Chondrocyte (in vitro differentiated cells): ENCODE measurements at regions not wholly inside any gene's neighbourhood (a gene's known extent, or its start where the extent isn't known, plus 50 kb on each side); places are given as distances from the start of the nearest gene placed in this dataset.

Source experiments
- DNase-seq: peaks from one replicate; pipeline ENCODE4 v3.0.0; 2021; ENCODE audit warnings: mixed read lengths, low spot score
- H3K27ac Mint-ChIP-seq: one replicate; pipeline ENCODE4 v1.8.0; 2021; ENCODE audit warnings: mild to moderate bottlenecking, moderate library complexity, mixed read lengths; ENCODE audit not compliant: unreplicated experiment
- H3K27me3 Mint-ChIP-seq: 2 replicates; pipeline ENCODE4 v1.8.0; 2021; ENCODE audit warnings: low read depth, mixed read lengths
- H3K36me3 Mint-ChIP-seq: 2 replicates; pipeline ENCODE4 v1.8.0; 2021; ENCODE audit warnings: low read depth, mixed read lengths
- H3K4me1 Mint-ChIP-seq: 2 replicates; pipeline ENCODE4 v1.8.0; 2021; ENCODE audit warnings: low read depth, mild to moderate bottlenecking, mixed read lengths
- H3K4me3 Mint-ChIP-seq: one replicate; pipeline ENCODE4 v1.8.0; 2021; ENCODE audit warnings: mild to moderate bottlenecking, moderate library complexity, mixed read lengths; ENCODE audit not compliant: unreplicated experiment
- H3K9me3 Mint-ChIP-seq: 2 replicates; pipeline ENCODE4 v1.8.0; 2021; ENCODE audit warnings: low read depth, mixed read lengths
- CTCF ChIP-seq: fragments of 200-600 bp; sonication (generic); IDR thresholded peaks from 2 replicates; pipeline ENCODE4 v1.5.0; 2021; ENCODE audit warnings: antibody characterized with exemption, mild to moderate bottlenecking, moderate library complexity

DNA sequence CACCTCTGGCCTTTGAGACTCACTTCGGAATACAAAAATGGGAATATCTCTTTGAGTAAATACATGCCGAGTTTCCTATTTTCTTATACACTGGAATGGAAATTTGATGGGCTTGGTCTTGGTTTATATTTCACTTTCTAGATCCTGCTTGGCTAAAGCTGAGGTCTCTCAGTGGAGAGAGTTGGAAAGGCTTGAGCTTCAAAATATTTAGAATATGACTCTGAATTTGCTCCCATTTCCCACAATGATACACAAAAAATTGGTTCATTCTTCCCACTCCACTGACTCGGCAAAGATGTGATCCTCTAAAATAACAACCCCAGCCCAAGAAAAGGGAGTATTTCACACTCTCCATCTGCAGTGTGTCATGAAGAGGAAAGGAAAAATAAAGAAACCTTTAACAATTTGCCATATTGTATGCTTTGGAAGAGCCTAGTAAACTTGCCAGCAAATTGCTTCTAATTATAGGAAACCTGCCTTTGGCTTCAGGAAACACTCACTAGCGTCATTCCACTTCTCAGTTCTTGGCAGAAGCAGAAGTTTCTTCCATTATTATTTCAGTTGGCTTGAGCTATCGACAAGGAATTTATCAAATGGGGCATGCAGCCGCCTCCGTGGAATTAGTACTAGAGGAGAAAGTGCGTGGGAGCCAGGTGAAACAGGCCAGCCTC is 302.9 kb downstream of the NSG2 start:
- peaks cover 14% of the 10 kb centered on the region for H3K27me3 Mint-ChIP-seq
- H3K36me3 Mint-ChIP-seq: no peaks in the 10 kb centered on the region
- H3K4me3 Mint-ChIP-seq: no peak overlapping the region
- H3K4me1 Mint-ChIP-seq: peaks cover 19% of the 10 kb centered on the region
- DNase-seq: no peak
- H3K9me3 Mint-ChIP-seq: peaks cover 3% of the 10 kb centered on the region
- no peak for TF ChIP-seq CTCF
- no peak overlapping the region for H3K27ac Mint-ChIP-seq

DNA sequence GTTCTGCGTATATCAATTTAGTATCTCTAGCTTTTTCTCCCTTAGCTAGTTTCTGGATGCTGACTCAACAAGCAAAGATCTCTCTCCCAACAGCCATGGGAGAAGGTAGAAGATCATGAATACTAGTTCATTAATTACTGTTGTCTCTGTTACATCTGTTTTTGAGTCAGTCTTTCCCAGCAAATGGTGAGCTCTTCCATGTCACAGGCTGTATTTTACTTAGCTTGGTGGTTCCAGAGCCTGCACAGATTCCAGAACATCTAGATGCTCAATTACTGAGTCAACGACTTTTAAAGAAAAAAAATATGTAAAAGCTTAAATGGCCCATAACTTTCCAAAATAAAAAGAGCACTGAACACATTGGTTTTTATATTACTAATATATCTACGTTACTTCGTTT is 307.2 kb downstream of the NSG2 start:
- Mint-ChIP-seq H3K36me3 (no peaks in the 10 kb centered on the region), H3K4me1 (peaks cover 19% of the 10 kb centered on the region), H3K4me3 (no peak overlapping the region), H3K27ac (no peak overlapping the region), H3K9me3 (peaks cover 6% of the 10 kb centered on the region), H3K27me3 (peaks cover 9% of the 10 kb centered on the region)
- TF ChIP-seq CTCF: no peak
- no peak for DNase-seq

- Mint-ChIP-seq H3K9me3 (peaks cover 6% of the 10 kb centered on the region), H3K27me3 (peaks cover 9% of the 10 kb centered on the region), H3K36me3 (no peaks in the 10 kb centered on the region), H3K4me3 (no peak overlapping the region), H3K27ac (no peak overlapping the region), H3K4me1 (peaks cover 6% of the 10 kb centered on the region)
- TF ChIP-seq CTCF: no peak
- no peak for DNase-seq
Measured at GRCh38 chr5:174354571-174354970, 309.1 kb downstream of the NSG2 start.

- Mint-ChIP-seq H3K4me3 (no peak overlapping the region), H3K4me1 (peaks cover 2% of the 10 kb centered on the region), H3K9me3 (peaks cover 6% of the 10 kb centered on the region), H3K36me3 (no peaks in the 10 kb centered on the region), H3K27me3 (peaks cover 9% of the 10 kb centered on the region), H3K27ac (no peak overlapping the region)
- no peak for DNase-seq
- no peak for TF ChIP-seq CTCF
Measured at GRCh38 chr5:174355208-174355612, 309.7 kb downstream of the NSG2 start.

GRCh38 chr5:174355995-174356394 is 310.5 kb downstream of the NSG2 start:
- no peak for TF ChIP-seq CTCF
- Mint-ChIP-seq H3K4me3 (no peak overlapping the region), H3K27ac (no peak overlapping the region), H3K36me3 (no peaks in the 10 kb centered on the region), H3K9me3 (peaks cover 6% of the 10 kb centered on the region), H3K4me1 (no peaks in the 10 kb centered on the region), H3K27me3 (peaks cover 8% of the 10 kb centered on the region)
- DNase-seq: no peak
